HG03097 (cell line): ENCODE measurements at regions not wholly inside any gene's neighbourhood (a gene's known extent, or its start where the extent isn't known, plus 50 kb on each side); places are given as distances from the start of the nearest gene placed in this dataset.
"Not testable (repeated sequence)": the region's sequence is repeated elsewhere in the genome, so short reads cannot be mapped to it uniquely, and the experiment has no call there.

ENCODE experiments used
- ATAC-seq: cut with Tn5 transposase; IDR thresholded peaks from one replicate; pipeline ENCODE4 v1.9.1; 2021; ENCODE audit not compliant: unreplicated experiment, low FRiP score

- no peak for ATAC-seq
These were observed 119.2 kb downstream of the RASSF10 start for GRCh38 chr11:13128354-13128753.

GRCh38 chr11:13134066-13134465, 125.0 kb downstream of the RASSF10 start:
- no peak for ATAC-seq

- ATAC-seq = no peak
These were observed 125.8 kb downstream of the RASSF10 start for GRCh38 chr11:13134886-13135285.

- no peak for ATAC-seq
These were observed 126.5 kb downstream of the RASSF10 start for GRCh38 chr11:13135385-13136271.

- no peak for ATAC-seq
These were observed 127.1 kb downstream of the RASSF10 start for GRCh38 chr11:13136272-13136596.

- no peak for ATAC-seq
These were observed 128.8 kb downstream of the RASSF10 start for GRCh38 chr11:13137844-13138301.

- not testable (repeated sequence) for ATAC-seq
These were observed 130.0 kb downstream of the RASSF10 start for GRCh38 chr11:13139085-13139484.

GRCh38 chr11:13140028-13140870, 131.1 kb downstream of the RASSF10 start:
- ATAC-seq = peak; percentile 96

- no peak for ATAC-seq
These were observed 131.9 kb downstream of the RASSF10 start for GRCh38 chr11:13140873-13141655.

- no peak for ATAC-seq
These were observed 132.9 kb downstream of the RASSF10 start for GRCh38 chr11:13141731-13142709.

GRCh38 chr11:13143486-13144297, 133.9 kb upstream of the BMAL1 start:
- no peak for ATAC-seq

GRCh38 chr11:13145461-13145860, 132.1 kb upstream of the BMAL1 start:
- no peak for ATAC-seq

- ATAC-seq = no peak
These were observed 127.6 kb upstream of the BMAL1 start for GRCh38 chr11:13149991-13150390.

GRCh38 chr11:13150487-13150886, 127.1 kb upstream of the BMAL1 start:
- ATAC-seq = no peak

- ATAC-seq = no peak
These were observed 125.3 kb upstream of the BMAL1 start for GRCh38 chr11:13152264-13152663.

GRCh38 chr11:13152736-13153541, 124.7 kb upstream of the BMAL1 start:
- no peak for ATAC-seq

GRCh38 chr11:13154374-13154773, 123.2 kb upstream of the BMAL1 start:
- ATAC-seq = not testable (repeated sequence)

GRCh38 chr11:13160346-13160745, 117.2 kb upstream of the BMAL1 start:
- ATAC-seq = no peak
